H9 (cell line): ENCODE measurements at regions not wholly inside any gene's neighbourhood (a gene's known extent, or its start where the extent isn't known, plus 50 kb on each side); places are given as distances from the start of the nearest gene placed in this dataset.

ENCODE experiments used
- DNase-seq: peaks from one replicate; pipeline ENCODE4 v3.0.0-alpha.2; 2017
- H2AFZ ChIP-seq: one replicate; pipeline ENCODE4 v1.6.1; 2013; ENCODE audit warnings: mild to moderate bottlenecking, low read length, control low read depth, moderate library complexity
- H2AK5ac ChIP-seq: 2 replicates; pipeline ENCODE4 v1.6.1; 2013; ENCODE audit warnings: low read length, control low read depth, mixed read lengths; ENCODE audit not compliant: insufficient read length
- H2BK120ac ChIP-seq: one replicate; pipeline ENCODE4 v1.6.1; 2013; ENCODE audit warnings: low read depth, mild to moderate bottlenecking, low read length, control low read depth, inconsistent platforms; ENCODE audit not compliant: poor library complexity, severe bottlenecking
- H2BK12ac ChIP-seq: 2 replicates; pipeline ENCODE4 v1.6.1; 2013; ENCODE audit warnings: low read length, control low read depth, mixed read lengths, low read depth; ENCODE audit not compliant: insufficient read length
- H2BK15ac ChIP-seq: 2 replicates; pipeline ENCODE4 v1.6.1; 2013; ENCODE audit warnings: low read depth, low read length, control low read depth
- H2BK20ac ChIP-seq: one replicate; pipeline ENCODE4 v1.6.1; 2013; ENCODE audit warnings: low read depth, mild to moderate bottlenecking, low read length, control low read depth, inconsistent platforms; ENCODE audit not compliant: poor library complexity, severe bottlenecking
- H2BK5ac ChIP-seq: 2 replicates; pipeline ENCODE4 v1.6.1; 2013; ENCODE audit warnings: low read length, control low read depth, mixed read lengths; ENCODE audit not compliant: insufficient read length
- H3K14ac ChIP-seq: 2 replicates; pipeline ENCODE4 v1.6.1; 2013; ENCODE audit warnings: low read length, control low read depth; ENCODE audit not compliant: insufficient read depth
- H3K18ac ChIP-seq: 2 replicates; pipeline ENCODE4 v1.6.1; 2013; ENCODE audit warnings: low read depth, mild to moderate bottlenecking, mixed read lengths, low read length, control low read depth; ENCODE audit not compliant: insufficient read length
- H3K23ac ChIP-seq: 2 replicates; pipeline ENCODE4 v1.6.1; 2013; ENCODE audit warnings: low read length, control low read depth, mixed read lengths, low read depth; ENCODE audit not compliant: insufficient read length
- H3K23me2 ChIP-seq: 2 replicates; pipeline ENCODE4 v1.6.1; 2013; ENCODE audit warnings: low read depth, mild to moderate bottlenecking, mixed read lengths, low read length, control low read depth; ENCODE audit not compliant: insufficient read length, poor library complexity, severe bottlenecking
- H3K27ac ChIP-seq: 2 replicates; pipeline ENCODE4 v1.5.1; 2013; ENCODE audit warnings: low read length, control low read depth, mixed read lengths, low read depth; ENCODE audit not compliant: insufficient read length
- H3K27me3 ChIP-seq: 2 replicates; pipeline ENCODE4 v1.6.1; 2013; ENCODE audit warnings: low read length, control low read depth, inconsistent platforms; ENCODE audit not compliant: insufficient read depth
- H3K4ac ChIP-seq: 2 replicates; pipeline ENCODE4 v1.6.1; 2013; ENCODE audit warnings: low read depth, mild to moderate bottlenecking, control low read depth, inconsistent platforms, low read length, moderate library complexity
- H3K4me1 ChIP-seq: 2 replicates; pipeline ENCODE4 v1.6.1; 2013; ENCODE audit warnings: low read length, control low read depth, inconsistent platforms; ENCODE audit not compliant: insufficient read depth
- H3K4me2 ChIP-seq: 2 replicates; pipeline ENCODE4 v1.6.1; 2013; ENCODE audit warnings: low read length, control low read depth, mixed read lengths; ENCODE audit not compliant: insufficient read length, insufficient read depth
- H3K56ac ChIP-seq: 2 replicates; pipeline ENCODE4 v1.6.1; 2013; ENCODE audit warnings: low read depth, mild to moderate bottlenecking, mixed read lengths, low read length, control low read depth; ENCODE audit not compliant: insufficient read length
- H3K79me1 ChIP-seq: 2 replicates; pipeline ENCODE4 v1.6.1; 2013; ENCODE audit warnings: low read depth, mild to moderate bottlenecking, moderate library complexity, low read length, control low read depth, inconsistent platforms; ENCODE audit not compliant: insufficient read depth, poor library complexity, severe bottlenecking
- H3K79me2 ChIP-seq: 2 replicates; pipeline ENCODE4 v1.6.1; 2013; ENCODE audit warnings: low read length, control low read depth, inconsistent platforms; ENCODE audit not compliant: insufficient read depth
- H3K9ac ChIP-seq: 2 replicates; pipeline ENCODE4 v1.6.1; 2013; ENCODE audit warnings: low read length, control low read depth, mixed read lengths; ENCODE audit not compliant: insufficient read length; ENCODE audit errors: extremely low read depth
- H3K9me3 ChIP-seq: one replicate; pipeline ENCODE4 v1.6.1; 2013; ENCODE audit warnings: low read depth, low read length, inconsistent platforms; ENCODE audit not compliant: control insufficient read depth
- H3T11ph ChIP-seq: one replicate; pipeline ENCODE4 v1.6.1; 2013; ENCODE audit warnings: mild to moderate bottlenecking, low read length, control low read depth, inconsistent platforms
- H4K20me1 ChIP-seq: one replicate; pipeline ENCODE4 v1.6.1; 2013; ENCODE audit not compliant: control insufficient read depth, insufficient read length, insufficient read depth
- H4K5ac ChIP-seq: 2 replicates; pipeline ENCODE4 v1.6.1; 2013; ENCODE audit warnings: low read depth, mild to moderate bottlenecking, mixed read lengths, low read length, control low read depth; ENCODE audit not compliant: insufficient read length
- H4K8ac ChIP-seq: replicated peaks from 2 replicates; pipeline ENCODE4 v1.6.1; 2013; ENCODE audit warnings: low read length, control low read depth, mixed read lengths, low read depth; ENCODE audit not compliant: insufficient read length
- H4K91ac ChIP-seq: 2 replicates; pipeline ENCODE4 v1.6.1; 2013; ENCODE audit warnings: low read depth, mild to moderate bottlenecking, moderate library complexity, mixed read lengths, low read length, control low read depth; ENCODE audit not compliant: insufficient read length
- H3K27ac Mint-ChIP-seq, 3 experiments: 2 replicates in 2 of 3; 3 replicates in 1 of 3; pipeline ENCODE4 v1.8.0; 2020 to 2021; ENCODE audit warnings: mixed read lengths in 3 of 3, mild to moderate bottlenecking in 1 of 3, moderate library complexity in 1 of 3
- H3K27me3 Mint-ChIP-seq: 2 replicates; pipeline ENCODE4 v1.8.0; 2021; ENCODE audit warnings: low read depth, mild to moderate bottlenecking, moderate library complexity, mixed read lengths
- H3K36me3 Mint-ChIP-seq, 3 experiments: 2 replicates in 2 of 3; 3 replicates in 1 of 3; pipeline ENCODE4 v1.8.0; 2020 to 2021; ENCODE audit warnings: low read depth in 3 of 3, mixed read lengths in 3 of 3; ENCODE audit not compliant: insufficient read depth in 1 of 3
- H3K4me1 Mint-ChIP-seq, 2 experiments: 2 replicates each; pipeline ENCODE4 v1.8.0; 2020; ENCODE audit warnings: mixed read lengths in 2 of 2
- H3K4me3 Mint-ChIP-seq, 2 experiments: 2 replicates in 1 of 2; 3 replicates in 1 of 2; pipeline ENCODE4 v1.8.0; 2020 to 2021; ENCODE audit warnings: mild to moderate bottlenecking in 2 of 2, mixed read lengths in 2 of 2, moderate library complexity in 1 of 2
- H3K9me3 Mint-ChIP-seq, 2 experiments: 2 replicates in 1 of 2; 3 replicates in 1 of 2; pipeline ENCODE4 v1.8.0; 2020; ENCODE audit warnings: mild to moderate bottlenecking in 2 of 2, mixed read lengths in 2 of 2, moderate library complexity in 1 of 2
- CTCF ChIP-seq: fragments of 200-600 bp; sonication (generic); conservative IDR thresholded peaks from 3 replicates; pipeline ENCODE4 v1.8.0; 2021; ENCODE audit warnings: antibody characterized with exemption, mild to moderate bottlenecking
- WGBS: extraction: QIAGEN DNeasy Blood & Tissue Kit; methylation state at CpG from one replicate; pipeline ENCODE4 v1.1.7; 2013; ENCODE audit warnings: missing lambda C conversion rate, low lambda C conversion rate, mixed read lengths; ENCODE audit not compliant: insufficient read length; ENCODE audit errors: extremely low coverage; 5-methylcytosine and 5-hydroxymethylcytosine counted together

GRCh38 chr5:174436750-174437149, 287.6 kb upstream of the MSX2 start:
- Mint-ChIP-seq H3K36me3 (no peaks in the 10 kb centered on the region), H3K27ac (no peak overlapping the region), H3K27me3 (peaks cover 29% of the 10 kb centered on the region), H3K9me3 (no peaks in the 10 kb centered on the region), H3K4me3 (no peak overlapping the region), H3K4me1 (peaks cover 2 to 8% of the 10 kb centered on the region in 2 experiments; a peak in 2 of 4 replicates)
- H3K14ac ChIP-seq: no peak overlapping the region; the same call in 1 of the 2 replicates
- H3K27me3 ChIP-seq: no peaks in the 10 kb centered on the region
- H3K56ac ChIP-seq: no peak overlapping the region
- no peak overlapping the region for H2BK20ac ChIP-seq
- H3K9me3 ChIP-seq: no peaks in the 10 kb centered on the region
- H3K4ac ChIP-seq: no peak overlapping the region
- no peak overlapping the region for H3K18ac ChIP-seq
- H4K8ac ChIP-seq: no peak overlapping the region
- no peak overlapping the region for H2AK5ac ChIP-seq
- H3K79me1 ChIP-seq: no peaks in the 10 kb centered on the region
- no peak overlapping the region for H2AFZ ChIP-seq
- no peak overlapping the region for H3K4me2 ChIP-seq
- no peak overlapping the region for H2BK15ac ChIP-seq
- no peak overlapping the region for H2BK12ac ChIP-seq
- TF ChIP-seq CTCF: no peak
- WGBS: no CpG with 5 or more reads among the region's 4 CpGs
- H2BK120ac ChIP-seq: no peak overlapping the region
- no peak overlapping the region for H4K91ac ChIP-seq
- H3K27ac ChIP-seq: no peak overlapping the region
- H4K5ac ChIP-seq: no peak overlapping the region
- no peaks in the 10 kb centered on the region for H4K20me1 ChIP-seq
- no peak overlapping the region for H3T11ph ChIP-seq
- DNase-seq: no peak
- no peaks in the 10 kb centered on the region for H3K79me2 ChIP-seq
- no peaks in the 10 kb centered on the region for H3K4me1 ChIP-seq
- H3K9ac ChIP-seq: no peak overlapping the region
- no peak overlapping the region for H2BK5ac ChIP-seq
- H3K23ac ChIP-seq: no peak overlapping the region
- H3K23me2 ChIP-seq: no peaks in the 10 kb centered on the region
